Neural progenitor cell (in vitro differentiated cells): ENCODE measurements at regions not wholly inside any gene's neighbourhood (a gene's known extent, or its start where the extent isn't known, plus 50 kb on each side); places are given as distances from the start of the nearest gene placed in this dataset.

Source experiments
- EZH2 ChIP-seq: fragments of 200-600 bp; sonication (generic); IDR thresholded peaks from 2 replicates; pipeline ENCODE4 v1.6.1; 2017; ENCODE audit warnings: antibody characterized with exemption, mild to moderate bottlenecking, moderate library complexity
- EZH2phosphoT487 ChIP-seq: fragments of 200-600 bp; sonication (generic); IDR thresholded peaks from 2 replicates; pipeline ENCODE4 v1.6.1; 2017; ENCODE audit warnings: antibody characterized with exemption
- TF ChIP-seq, protein P1 (sequence below): fragments of 200-600 bp; sonication (generic); IDR thresholded peaks from 2 replicates; pipeline ENCODE4 v1.5.1; 2017; ENCODE audit warnings: antibody characterized with exemption, mild to moderate bottlenecking

DNA sequence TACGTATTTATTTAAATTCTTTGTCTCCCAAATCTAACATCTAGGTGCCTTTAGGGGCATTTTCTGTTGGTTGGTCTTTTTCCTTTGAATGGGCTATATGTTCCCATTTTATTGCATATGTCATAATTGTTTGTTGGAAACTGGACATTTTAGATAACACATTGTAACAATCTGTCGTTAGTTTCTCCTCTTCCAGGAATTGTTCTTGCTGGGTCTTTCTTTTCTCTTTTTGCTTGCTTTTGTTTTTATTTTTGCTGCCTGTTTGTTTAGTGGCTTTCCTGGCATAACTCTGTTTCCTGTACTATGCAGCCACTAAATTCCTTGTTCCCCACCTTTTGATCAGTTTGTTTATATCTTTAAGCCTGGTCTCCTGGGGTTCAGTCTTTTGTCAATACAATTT is 244.3 kb upstream of the RTL1 start:
- TF ChIP-seq, protein P1, sequence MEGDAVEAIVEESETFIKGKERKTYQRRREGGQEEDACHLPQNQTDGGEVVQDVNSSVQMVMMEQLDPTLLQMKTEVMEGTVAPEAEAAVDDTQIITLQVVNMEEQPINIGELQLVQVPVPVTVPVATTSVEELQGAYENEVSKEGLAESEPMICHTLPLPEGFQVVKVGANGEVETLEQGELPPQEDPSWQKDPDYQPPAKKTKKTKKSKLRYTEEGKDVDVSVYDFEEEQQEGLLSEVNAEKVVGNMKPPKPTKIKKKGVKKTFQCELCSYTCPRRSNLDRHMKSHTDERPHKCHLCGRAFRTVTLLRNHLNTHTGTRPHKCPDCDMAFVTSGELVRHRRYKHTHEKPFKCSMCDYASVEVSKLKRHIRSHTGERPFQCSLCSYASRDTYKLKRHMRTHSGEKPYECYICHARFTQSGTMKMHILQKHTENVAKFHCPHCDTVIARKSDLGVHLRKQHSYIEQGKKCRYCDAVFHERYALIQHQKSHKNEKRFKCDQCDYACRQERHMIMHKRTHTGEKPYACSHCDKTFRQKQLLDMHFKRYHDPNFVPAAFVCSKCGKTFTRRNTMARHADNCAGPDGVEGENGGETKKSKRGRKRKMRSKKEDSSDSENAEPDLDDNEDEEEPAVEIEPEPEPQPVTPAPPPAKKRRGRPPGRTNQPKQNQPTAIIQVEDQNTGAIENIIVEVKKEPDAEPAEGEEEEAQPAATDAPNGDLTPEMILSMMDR = no peak
- TF ChIP-seq EZH2 (no peak), EZH2phosphoT487 (no peak)
